H1 (cell line): ENCODE measurements at regions not wholly inside any gene's neighbourhood (a gene's known extent, or its start where the extent isn't known, plus 50 kb on each side); places are given as distances from the start of the nearest gene placed in this dataset.
A peak's percentile ranks its signal among the peaks of the same experiment; 100 is the strongest.

Experiments used
- CTCF ChIA-PET: fragments of 300-600 bp; sonication (Branson Sonifier 250); formaldehyde crosslinking; loops from one replicate; lab custom pipeline; 2021; ENCODE audit not compliant: partially characterized antibody; lab: Charles Lee
- POLR2A ChIA-PET: fragments of 300-600 bp; sonication (Branson Sonifier 250); formaldehyde crosslinking; loops from one replicate; lab custom pipeline; 2021; ENCODE audit warnings: inconsistent platforms; ENCODE audit not compliant: partially characterized antibody; lab: Charles Lee
- DNase-seq, 2 experiments: peaks; one replicate each; pipeline versions ENCODE4 v3.0.0 to v3.0.0-alpha.2; 2010 to 2022; ENCODE audit warnings: low spot score in 2 of 2, low read depth in 1 of 2, mixed read lengths in 1 of 2
- FAIRE-seq: peaks from 2 replicates; lab custom pipeline; 2011; peaks lifted over from hg19 to GRCh38; lab: Jason Lieb, UNC
- H2AFZ ChIP-seq: 2 replicates; pipeline ENCODE4 v1.8.1; 2012; ENCODE audit warnings: low read length, inconsistent platforms
- H2AK5ac ChIP-seq: 2 replicates; pipeline ENCODE4 v1.6.1; 2013; ENCODE audit warnings: low read depth, low read length
- H2BK120ac ChIP-seq: replicated peaks from 2 replicates; pipeline ENCODE3; 2013; ENCODE audit warnings: low read depth, low read length, inconsistent platforms
- H2BK12ac ChIP-seq: 2 replicates; pipeline ENCODE4 v1.6.1; 2013; ENCODE audit warnings: low read depth, low read length
- H2BK15ac ChIP-seq: 2 replicates; pipeline ENCODE4 v1.6.1; 2013; ENCODE audit warnings: low read length
- H2BK20ac ChIP-seq: 2 replicates; pipeline ENCODE4 v1.6.1; 2013; ENCODE audit warnings: low read length
- H2BK5ac ChIP-seq: 2 replicates; pipeline ENCODE4 v1.6.1; 2013; ENCODE audit warnings: low read depth, low read length
- H3K14ac ChIP-seq: 2 replicates; pipeline ENCODE4 v1.6.1; 2013; ENCODE audit warnings: inconsistent platforms; ENCODE audit not compliant: insufficient read length
- H3K18ac ChIP-seq: 2 replicates; pipeline ENCODE4 v1.6.1; 2013; ENCODE audit warnings: low read length; ENCODE audit errors: extremely low read depth
- H3K23ac ChIP-seq: 2 replicates; pipeline ENCODE4 v1.6.1; 2013; ENCODE audit warnings: inconsistent platforms; ENCODE audit not compliant: insufficient read length
- H3K23me2 ChIP-seq: 2 replicates; pipeline ENCODE4 v1.6.1; 2013; ENCODE audit warnings: low read depth, low read length
- H3K27ac ChIP-seq: 2 replicates; pipeline ENCODE4 v1.6.1; 2011; ENCODE audit warnings: low read depth, low read length, inconsistent platforms
- H3K27me3 ChIP-seq, 4 experiments: replicated peaks in 1 of 4; 1 replicate in 1 of 4; 2 replicates in 3 of 4; pipeline versions ENCODE4 v1.6.1 to v1.8.1; 2011 to 2013; ENCODE audit warnings: low read length in 3 of 4, mild to moderate bottlenecking in 3 of 4, inconsistent platforms in 2 of 4, mixed read lengths in 2 of 4, moderate library complexity in 1 of 4; ENCODE audit not compliant: control insufficient read depth in 3 of 4, insufficient read depth in 3 of 4; ENCODE audit errors: extremely low read depth in 1 of 4
- H3K36me3 ChIP-seq, 4 experiments: 2 replicates each; pipeline versions ENCODE4 v1.6.1 to v1.8.1; 2011 to 2013; ENCODE audit warnings: mild to moderate bottlenecking in 4 of 4, low read length in 3 of 4, moderate library complexity in 2 of 4, control low read depth in 1 of 4, inconsistent platforms in 1 of 4; ENCODE audit not compliant: insufficient read depth in 4 of 4, control insufficient read depth in 2 of 4
- H3K4ac ChIP-seq: replicated peaks from 2 replicates; pipeline ENCODE3; 2013; ENCODE audit warnings: low read length, low read depth, mixed read lengths, inconsistent platforms; ENCODE audit not compliant: insufficient read length
- H3K4me1 ChIP-seq, 4 experiments: replicated peaks in 1 of 4; 1 replicate in 1 of 4; 2 replicates in 3 of 4; pipeline versions ENCODE4 v1.6.1 to v1.8.1; 2011 to 2013; ENCODE audit warnings: low read length in 3 of 4, inconsistent platforms in 2 of 4, mixed read lengths in 1 of 4; ENCODE audit not compliant: insufficient read depth in 4 of 4, control insufficient read depth in 3 of 4
- H3K4me2 ChIP-seq, 2 experiments: 2 replicates each; pipeline versions ENCODE4 v1.6.1 to v1.8.1; 2011 to 2013; ENCODE audit warnings: low read depth in 2 of 2, low read length in 2 of 2, control low read depth in 1 of 2, inconsistent platforms in 1 of 2, mild to moderate bottlenecking in 1 of 2; ENCODE audit not compliant: insufficient read depth in 1 of 2
- H3K4me3 ChIP-seq, 4 experiments: fragments of 200-600, 300-600 bp in 1 of 4; sonication (generic), shearing (Covaris generic), sonication (Bioruptor Twin) in 1 of 4; 2 replicates each; pipeline versions ENCODE4 v1.5.1 to v1.8.1; 2011 to 2016; ENCODE audit warnings: low read length in 4 of 4, low read depth in 3 of 4, control low read depth in 2 of 4, inconsistent platforms in 2 of 4, mild to moderate bottlenecking in 2 of 4, mixed read lengths in 1 of 4, moderate library complexity in 1 of 4; ENCODE audit not compliant: insufficient read depth in 2 of 4; ENCODE audit errors: extremely low read depth in 1 of 4
- H3K56ac ChIP-seq: replicated peaks from 2 replicates; pipeline ENCODE3; 2013; ENCODE audit warnings: low read depth, mild to moderate bottlenecking, mixed read lengths, low read length, inconsistent platforms; ENCODE audit not compliant: insufficient read length
- H3K79me1 ChIP-seq: 2 replicates; pipeline ENCODE4 v1.6.1; 2013; ENCODE audit warnings: low read depth, low read length, control low read depth
- H3K79me2 ChIP-seq, 2 experiments: 2 replicates each; pipeline versions ENCODE4 v1.6.1 to v1.8.1; 2012 to 2013; ENCODE audit warnings: low read length in 2 of 2, mild to moderate bottlenecking in 2 of 2, inconsistent platforms in 1 of 2; ENCODE audit not compliant: insufficient read depth in 2 of 2, control insufficient read depth in 1 of 2
- H3K9ac ChIP-seq, 4 experiments: replicated peaks in 1 of 4; 1 replicate in 1 of 4; 2 replicates in 3 of 4; pipeline versions ENCODE4 v1.6.1 to v1.8.1; 2011 to 2013; ENCODE audit warnings: low read depth in 3 of 4, low read length in 3 of 4, control low read depth in 2 of 4, mild to moderate bottlenecking in 2 of 4, moderate library complexity in 2 of 4, inconsistent platforms in 1 of 4; ENCODE audit errors: extremely low read depth in 1 of 4
- H3K9me3 ChIP-seq, 2 experiments: 2 replicates each; pipeline versions ENCODE4 v1.6.1 to v1.8.1; 2012 to 2013; ENCODE audit warnings: mild to moderate bottlenecking in 2 of 2, moderate library complexity in 2 of 2, control low read depth in 1 of 2, inconsistent platforms in 1 of 2, low read depth in 1 of 2, low read length in 1 of 2, mixed read lengths in 1 of 2; ENCODE audit not compliant: insufficient read depth in 2 of 2
- H4K20me1 ChIP-seq, 2 experiments: replicated peaks in 1 of 2; 2 replicates each; pipeline versions ENCODE3 to v1.8.1; 2011 to 2013; ENCODE audit warnings: inconsistent platforms in 2 of 2, low read length in 2 of 2, mild to moderate bottlenecking in 1 of 2; ENCODE audit not compliant: insufficient read depth in 2 of 2, control insufficient read depth in 1 of 2
- H4K5ac ChIP-seq: 2 replicates; pipeline ENCODE4 v1.6.1; 2013; ENCODE audit warnings: low read length, low read depth, mixed read lengths, inconsistent platforms; ENCODE audit not compliant: insufficient read length
- H4K8ac ChIP-seq: 2 replicates; pipeline ENCODE4 v1.8.0; 2013; ENCODE audit warnings: mild to moderate bottlenecking, moderate library complexity, low read length, inconsistent platforms; ENCODE audit not compliant: insufficient read depth; ENCODE audit errors: extremely low read depth
- H4K91ac ChIP-seq: replicated peaks from 2 replicates; pipeline ENCODE3; 2013; ENCODE audit warnings: low read length, mixed read lengths, inconsistent platforms; ENCODE audit not compliant: insufficient read length
- CEBPB ChIP-seq: IDR thresholded peaks from 2 replicates; pipeline ENCODE4 v1.6.1; 2012; ENCODE audit warnings: low read depth, low read length
- EP300 ChIP-seq, 2 experiments: IDR thresholded peaks; 1 replicate in 1 of 2; 2 replicates in 1 of 2; pipeline ENCODE4 v1.6.1; 2011 to 2012; ENCODE audit warnings: low read depth in 2 of 2, low read length in 2 of 2, mild to moderate bottlenecking in 2 of 2, borderline replicate concordance in 1 of 2, inconsistent platforms in 1 of 2, moderate library complexity in 1 of 2
- MAFK ChIP-seq: IDR thresholded peaks from 2 replicates; pipeline ENCODE4 v1.6.1; 2012; ENCODE audit warnings: low read depth, mild to moderate bottlenecking, improper control_type of control experiment, low read length
- MAX ChIP-seq: IDR thresholded peaks from 2 replicates; pipeline ENCODE4 v1.6.1; 2012; ENCODE audit warnings: inconsistent platforms
- SIX5 ChIP-seq: IDR thresholded peaks from 2 replicates; pipeline ENCODE4 v1.6.1; 2011; ENCODE audit warnings: mild to moderate bottlenecking, low read depth, low read length
- SP1 ChIP-seq: IDR thresholded peaks from 2 replicates; pipeline ENCODE4 v1.6.1; 2011; ENCODE audit warnings: low read depth, low read length
- WGBS, 2 experiments: shearing (Covaris generic) in 1 of 2; methylation state at CpG; one replicate each; pipeline versions ENCODE4 v1.1.6 to v1.1.7; 2013 to 2015; ENCODE audit warnings: low lambda C conversion rate in 2 of 2, mixed read lengths in 2 of 2, inconsistent platforms in 1 of 2, low coverage in 1 of 2, missing lambda C conversion rate in 1 of 2; ENCODE audit not compliant: insufficient replicate concordance in 2 of 2, insufficient coverage in 1 of 2, insufficient read length in 1 of 2; ENCODE audit errors: extremely low coverage in 1 of 2, missing lambda C conversion rate in 1 of 2; 5-methylcytosine and 5-hydroxymethylcytosine counted together

GRCh38 chr11:13782390-13783075 is 114.1 kb downstream of the FAR1 start:
- Histone ChIP-seq H2AK5ac (no peak overlapping the region), H3K9ac (no peak overlapping the region), H3K79me1 (no peaks in the 10 kb centered on the region), H4K8ac (no peak overlapping the region), H2AFZ (0 out of 2 replicates have a peak overlapping the region, but pooled peaks have one; percentile 54), H3K14ac (no peak overlapping the region), H3K79me2 (no peaks in the 10 kb centered on the region), H2BK12ac (no peak overlapping the region; the same call in 1 of the 2 replicates), H3K4me1 (peaks cover 0 to 5% (median 5%) of the 10 kb centered on the region in 4 experiments; a peak in 4 of 7 replicates), H2BK5ac (no peak overlapping the region), H4K5ac (no peak overlapping the region), H3K56ac (no peak overlapping the region), H3K27me3 (no peaks in the 10 kb centered on the region), H3K4ac (no peak overlapping the region), H4K20me1 (no peaks in the 10 kb centered on the region), H3K27ac (no peak overlapping the region), H3K23ac (no peak overlapping the region), H2BK20ac (no peak overlapping the region), H2BK120ac (no peak overlapping the region), H3K18ac (no peak overlapping the region), H3K4me2 (no peak overlapping the region), H4K91ac (no peak overlapping the region), H3K36me3 (no peaks in the 10 kb centered on the region), H3K23me2 (no peaks in the 10 kb centered on the region), H3K4me3 (no peak overlapping the region), H2BK15ac (no peak overlapping the region), H3K9me3 (no peaks in the 10 kb centered on the region)
- CTCF ChIA-PET: interaction anchor here (0.7 to 3.8 kb wide), 9 partner anchors 10 to 450 kb away, joined by 3 to 12 read pairs (median 3); no protein-coding TSS in a partner anchor
- DNase-seq (no peak), FAIRE-seq (no peak)
- TF ChIP-seq CEBPB (no peak), MAX (no peak), SIX5 (no peak), SP1 (no peak), MAFK (no peak), EP300 (IDR thresholded peaks at IDR 0.05; ENCODE audit: borderline replicate concordance in 1 of 2, low read depth in 2 of 2, low read length in 2 of 2) (no peak)
- WGBS, 2 experiments: 78% methylated on average over 8 of the region's 8 CpGs; no CpG with 5 or more reads in 1 of the 2 experiments
- POLR2A ChIA-PET: interaction anchor here (0.6 kb wide), 1 partner anchor 75 kb away, joined by 3 read pairs; no protein-coding TSS in a partner anchor
